IMR-90 (cell line): ENCODE measurements at regions not wholly inside any gene's neighbourhood (a gene's known extent, or its start where the extent isn't known, plus 50 kb on each side); places are given as distances from the start of the nearest gene placed in this dataset.

Experiments used
- ATAC-seq: fragments of 200-7000 bp; cut with Tn5 transposase; 2 replicates; pipeline ENCODE4 v1.9.1; 2020; ENCODE audit warnings: low read depth, mild to moderate bottlenecking, moderate library complexity
- BruUV-seq: library from RNA; stranded (reverse); fragments of 400-500 nt; replicated peaks from 2 replicates; lab custom pipeline; 2021; lab: Mats Ljungman, UMichigan
- CTCF ChIA-PET: fragments of 300-600 bp; formaldehyde crosslinking; extraction: SDS; loops from one replicate; lab custom pipeline; 2021; ENCODE audit warnings: antibody characterized with exemption; lab: Yijun Ruan, JAX
- POLR2A ChIA-PET: fragments of 300-600 bp; sonication (Branson Sonifier 250); formaldehyde crosslinking; loops from one replicate; lab custom pipeline; 2022; ENCODE audit warnings: antibody characterized with exemption; ENCODE audit not compliant: unreplicated experiment; lab: Charles Lee
- DNase-seq: peaks from one replicate; pipeline ENCODE4 v3.0.0; 2013
- H2AFZ ChIP-seq: replicated peaks from 2 replicates; pipeline ENCODE3; 2013; ENCODE audit warnings: low read length, mild to moderate bottlenecking; ENCODE audit not compliant: poor library complexity
- H2AK5ac ChIP-seq: 2 replicates; pipeline ENCODE4 v1.6.1; 2013; ENCODE audit warnings: low read depth, low read length, inconsistent platforms
- H2AK9ac ChIP-seq: replicated peaks from 2 replicates; pipeline ENCODE3; 2013; ENCODE audit warnings: mild to moderate bottlenecking, low read depth, low read length, moderate library complexity; ENCODE audit not compliant: poor library complexity
- H2BK120ac ChIP-seq: 2 replicates; pipeline ENCODE4 v1.6.1; 2013; ENCODE audit warnings: low read depth, low read length, inconsistent platforms
- H2BK15ac ChIP-seq: 3 replicates; pipeline ENCODE4 v1.6.1; 2013; ENCODE audit warnings: low read depth, low read length, inconsistent platforms
- H2BK20ac ChIP-seq: 2 replicates; pipeline ENCODE4 v1.6.1; 2013; ENCODE audit warnings: low read depth, mild to moderate bottlenecking, inconsistent platforms, low read length, moderate library complexity
- H2BK5ac ChIP-seq: 2 replicates; pipeline ENCODE4 v1.6.1; 2013; ENCODE audit warnings: mild to moderate bottlenecking, low read depth, low read length, inconsistent platforms; ENCODE audit not compliant: poor library complexity, severe bottlenecking
- H3K14ac ChIP-seq: replicated peaks from 2 replicates; pipeline ENCODE4 v1.6.1; 2013; ENCODE audit warnings: low read depth, low read length, inconsistent platforms
- H3K18ac ChIP-seq: 2 replicates; pipeline ENCODE4 v1.6.1; 2013; ENCODE audit warnings: low read depth, low read length, control low read depth
- H3K23ac ChIP-seq: 2 replicates; pipeline ENCODE4 v1.6.1; 2013; ENCODE audit warnings: low read depth, low read length, inconsistent platforms
- H3K27ac ChIP-seq: 2 replicates; pipeline ENCODE4 v1.5.1; 2013; ENCODE audit warnings: mild to moderate bottlenecking, control low read depth, low read length; ENCODE audit not compliant: insufficient read depth
- H3K27me3 ChIP-seq: 2 replicates; pipeline ENCODE4 v1.6.1; 2013; ENCODE audit warnings: low read length; ENCODE audit not compliant: control insufficient read depth, insufficient read depth
- H3K36me3 ChIP-seq: 2 replicates; pipeline ENCODE4 v1.6.1; 2013; ENCODE audit warnings: low read length, mixed read lengths; ENCODE audit not compliant: control insufficient read depth, insufficient read depth
- H3K4ac ChIP-seq: 2 replicates; pipeline ENCODE4 v1.6.1; 2013; ENCODE audit warnings: low read depth, low read length, inconsistent platforms
- H3K4me1 ChIP-seq: 2 replicates; pipeline ENCODE4 v1.6.1; 2013; ENCODE audit warnings: low read length, mixed read lengths; ENCODE audit not compliant: control insufficient read depth, insufficient read depth
- H3K4me2 ChIP-seq: 2 replicates; pipeline ENCODE4 v1.6.1; 2013; ENCODE audit warnings: low read depth, mild to moderate bottlenecking, control low read depth, low read length, moderate library complexity
- H3K4me3 ChIP-seq: 2 replicates; pipeline ENCODE4 v1.5.1; 2013; ENCODE audit warnings: low read depth, mild to moderate bottlenecking, control low read depth, low read length, moderate library complexity; ENCODE audit not compliant: insufficient read depth
- H3K56ac ChIP-seq: 2 replicates; pipeline ENCODE4 v1.6.1; 2013; ENCODE audit warnings: low read length, inconsistent platforms; ENCODE audit not compliant: insufficient read depth; ENCODE audit errors: extremely low read depth
- H3K79me1 ChIP-seq, 2 experiments: 2 replicates each; pipeline ENCODE4 v1.6.1; 2013; ENCODE audit warnings: low read length in 2 of 2, inconsistent platforms in 1 of 2, low read depth in 1 of 2
- H3K9ac ChIP-seq: 2 replicates; pipeline ENCODE4 v1.6.1; 2013; ENCODE audit warnings: low read depth, low read length, control low read depth
- H3K9me1 ChIP-seq: 2 replicates; pipeline ENCODE4 v1.6.1; 2013; ENCODE audit warnings: low read length, inconsistent platforms; ENCODE audit not compliant: insufficient read depth
- H3K9me3 ChIP-seq: 2 replicates; pipeline ENCODE4 v1.6.1; 2013; ENCODE audit warnings: low read length; ENCODE audit not compliant: control insufficient read depth, insufficient read depth
- H4K20me1 ChIP-seq: 2 replicates; pipeline ENCODE4 v1.6.1; 2013; ENCODE audit warnings: low read length, inconsistent platforms; ENCODE audit not compliant: insufficient read depth
- H4K5ac ChIP-seq: 2 replicates; pipeline ENCODE4 v1.6.1; 2013; ENCODE audit warnings: mild to moderate bottlenecking, low read depth, low read length, control low read depth
- H4K8ac ChIP-seq, 2 experiments: 2 replicates each; pipeline ENCODE4 v1.6.1; 2013; ENCODE audit warnings: low read depth in 2 of 2, low read length in 2 of 2, control low read depth in 1 of 2, inconsistent platforms in 1 of 2
- H4K91ac ChIP-seq: 2 replicates; pipeline ENCODE4 v1.6.1; 2013; ENCODE audit warnings: low read depth, low read length, inconsistent platforms; ENCODE audit not compliant: insufficient read depth
- CTCF ChIP-seq: conservative IDR thresholded peaks from 2 replicates; pipeline ENCODE4 v1.5.1; 2012; ENCODE audit warnings: mild to moderate bottlenecking, low read depth, low read length, improper control_type of control experiment
- MAFK ChIP-seq: IDR thresholded peaks from 2 replicates; pipeline ENCODE4 v1.6.1; 2012; ENCODE audit warnings: low read depth, low read length, improper control_type of control experiment
- RAD21 ChIP-seq: IDR thresholded peaks from 2 replicates; pipeline ENCODE4 v1.6.1; 2012; ENCODE audit warnings: low read length, improper control_type of control experiment
- RCOR1 ChIP-seq: IDR thresholded peaks from 2 replicates; pipeline ENCODE4 v1.6.1; 2012; ENCODE audit warnings: mild to moderate bottlenecking, low read length, improper control_type of control experiment; ENCODE audit not compliant: insufficient replicate concordance
- RFX5 ChIP-seq: IDR thresholded peaks from 2 replicates; pipeline ENCODE4 v1.8.0; 2012; ENCODE audit warnings: low read depth, mild to moderate bottlenecking, low read length, moderate library complexity
- WGBS, 2 experiments: methylation state at CpG; one replicate each; pipeline versions ENCODE4 v1.1.5 to v1.1.7; 2013; ENCODE audit warnings: missing lambda C conversion rate in 2 of 2; ENCODE audit not compliant: insufficient read length in 1 of 2; ENCODE audit errors: extremely low coverage in 2 of 2; 5-methylcytosine and 5-hydroxymethylcytosine counted together
- dilution Hi-C: fragments of 300-500 bp; cut with HindIII; formaldehyde crosslinking; loops from one replicate; pipeline ENCODE4 v1.14.3; 2018; ENCODE audit warnings: low sequenced_read_pairs; ENCODE audit not compliant: unreplicated experiment
- in situ Hi-C: fragments of 300-500 bp; cut with MboI; formaldehyde crosslinking; loops from 3 replicates; pipeline ENCODE4 v1.14.3; 2019; ENCODE audit warnings: low sequenced_read_pairs, inconsistent platforms, mixed read lengths
- intact Hi-C: fragments of 100-400 bp; cut with micrococcal nuclease; formaldehyde crosslinking; loops from 2 replicates; pipeline ENCODE4 v1.10.0; 2022

DNA sequence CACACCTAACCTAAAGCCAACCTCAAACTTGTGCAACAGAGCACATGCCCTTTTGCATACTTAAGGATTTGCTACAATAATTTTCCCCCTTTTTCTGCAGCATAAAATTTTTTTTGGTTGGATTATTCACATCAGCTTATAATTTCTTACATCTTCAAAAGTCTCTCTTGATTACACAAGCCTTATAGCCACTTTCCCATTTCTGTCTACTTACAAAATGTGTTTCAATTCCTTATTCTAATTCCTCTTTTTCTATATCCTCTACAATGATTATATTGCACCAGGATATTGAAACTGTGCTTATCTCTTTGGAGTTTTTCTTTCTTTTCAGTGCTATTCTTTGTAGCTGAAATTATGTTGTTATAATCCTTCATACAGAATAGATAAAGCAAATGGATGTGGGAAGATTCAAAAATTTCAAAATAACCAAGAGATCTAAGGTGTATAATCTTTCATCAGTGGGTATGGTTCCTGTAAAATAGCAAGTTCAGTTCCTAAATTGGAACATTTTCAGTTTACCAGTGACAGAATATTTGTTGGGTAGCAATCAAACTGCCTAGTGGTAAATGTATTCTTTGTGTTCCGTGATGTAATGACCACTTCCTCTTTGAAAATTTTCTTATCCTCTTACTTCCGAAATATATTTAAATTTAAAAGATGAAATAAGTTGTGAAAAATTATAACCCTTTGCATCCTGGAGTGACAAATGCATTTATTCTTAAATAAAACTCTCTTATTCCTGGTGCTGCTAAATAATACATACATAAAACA lies 386.8 kb upstream of the CHD1 start:
- no peak overlapping the region for H2AK5ac ChIP-seq
- H3K27me3 ChIP-seq: no peaks in the 10 kb centered on the region
- H3K4me1 ChIP-seq: no peaks in the 10 kb centered on the region
- no CpG with 5 or more reads among the region's 2 CpGs for WGBS, 2 experiments
- H2BK20ac ChIP-seq: no peak overlapping the region
- H3K79me1 ChIP-seq: no peaks in the 10 kb centered on the region
- dilution Hi-C loops (no loop called here), intact Hi-C loops (no loop called here), in situ Hi-C loops (no loop called here)
- no peak overlapping the region for H3K14ac ChIP-seq
- DNase-seq (no peak), ATAC-seq (no peak)
- no peak overlapping the region for H4K5ac ChIP-seq
- no peak overlapping the region for H3K27ac ChIP-seq
- H4K91ac ChIP-seq: no peak overlapping the region
- H3K4ac ChIP-seq: no peak overlapping the region
- peaks cover 5% of the 10 kb centered on the region; the same call in 1 of the 2 replicates for H3K9me3 ChIP-seq
- no peak overlapping the region for H2BK5ac ChIP-seq
- H3K9me1 ChIP-seq: no peaks in the 10 kb centered on the region
- H3K4me3 ChIP-seq: no peak overlapping the region
- no peak overlapping the region for H3K9ac ChIP-seq
- H3K36me3 ChIP-seq: no peaks in the 10 kb centered on the region
- H2BK15ac ChIP-seq: no peak overlapping the region
- ChIA-PET CTCF (no interaction called here), POLR2A (no interaction called here)
- no peaks in the 10 kb centered on the region for H4K20me1 ChIP-seq
- H2AFZ ChIP-seq: no peak overlapping the region
- no peak overlapping the region for H3K18ac ChIP-seq
- no peak overlapping the region for H2BK120ac ChIP-seq
- no peak overlapping the region for H3K4me2 ChIP-seq
- H4K8ac ChIP-seq: no peak overlapping the region
- BruUV-seq: no TSS peak
- H3K23ac ChIP-seq: no peak overlapping the region
- H3K56ac ChIP-seq: no peak overlapping the region
- TF ChIP-seq RAD21 (no peak), MAFK (no peak), RFX5 (no peak), CTCF (no peak), RCOR1 (no peak)
- H2AK9ac ChIP-seq: no peak overlapping the region
